Vagina (tissue), 2 donors: ENCODE measurements at regions not wholly inside any gene's neighbourhood (a gene's known extent, or its start where the extent isn't known, plus 50 kb on each side); places are given as distances from the start of the nearest gene placed in this dataset.

ENCODE experiments used
- DNase-seq, 2 donors: peaks; one replicate each; pipeline ENCODE4 v3.0.0-alpha.2; 2017; ENCODE audit errors: extremely low spot score in 2 of 2
- H3K27ac ChIP-seq: fragments of 200-600 bp; sonication (generic); one replicate; pipeline ENCODE4 v1.5.1; 2019
- H3K27me3 ChIP-seq: fragments of 200-600 bp; sonication (generic); one replicate; pipeline ENCODE4 v1.5.1; 2019
- H3K36me3 ChIP-seq, 2 donors: fragments of 200-600 bp; sonication (generic); one replicate each; pipeline ENCODE4 v1.5.1; 2017 to 2019
- H3K4me1 ChIP-seq: fragments of 200-600 bp; sonication (generic); one replicate; pipeline ENCODE4 v1.5.1; 2019
- H3K4me3 ChIP-seq, 2 donors: fragments of 200-600 bp; sonication (generic); 1 replicate in 1 of 2; 2 replicates in 1 of 2; pipeline ENCODE4 v1.5.1; 2016 to 2019
- H3K9me3 ChIP-seq: fragments of 200-600 bp; sonication (generic); one replicate; pipeline ENCODE4 v1.5.1; 2019
- CTCF ChIP-seq, 3 experiments: fragments of 450-650 bp in 2 of 3; fragments of 200-600 bp in 1 of 3; sonication (generic) in 1 of 3; IDR thresholded peaks; one replicate each; pipeline ENCODE4 v1.5.1; 2017 to 2019; ENCODE audit warnings: antibody characterized with exemption in 3 of 3, mild to moderate bottlenecking in 2 of 3, moderate library complexity in 2 of 3
- POLR2A ChIP-seq, 2 donors: fragments of 450-650 bp; IDR thresholded peaks; one replicate each; pipeline ENCODE4 v1.6.1; 2017; ENCODE audit warnings: antibody characterized with exemption in 2 of 2, mild to moderate bottlenecking in 2 of 2, moderate library complexity in 2 of 2
- POLR2AphosphoS5 ChIP-seq, 2 donors: sonication (generic); formaldehyde crosslinking; IDR thresholded peaks; one replicate each; pipeline ENCODE4 v1.9.0; 2017; ENCODE audit warnings: antibody characterized with exemption in 2 of 2, mild to moderate bottlenecking in 2 of 2, low read depth in 1 of 2; ENCODE audit not compliant: insufficient read depth in 1 of 2
- intact Hi-C: fragments of 100-400 bp; cut with DNase I; formaldehyde crosslinking; loops from one replicate; pipeline ENCODE4 v1.15.1; 2023

- intact Hi-C loops = no loop called here
- Histone ChIP-seq H3K27ac (no peak overlapping the region), H3K27me3 (no peaks in the 10 kb centered on the region), H3K9me3 (no peaks in the 10 kb centered on the region), H3K4me1 (no peaks in the 10 kb centered on the region), H3K4me3 (no peak overlapping the region), H3K36me3 (no peaks in the 10 kb centered on the region)
- TF ChIP-seq POLR2AphosphoS5 (IDR thresholded peaks at IDR 0.05; ENCODE audit: insufficient read depth in 1 of 2, low read depth in 1 of 2) (no peak), POLR2A (IDR thresholded peaks at IDR 0.05) (no peak), CTCF (IDR thresholded peaks at IDR 0.05) (no peak)
- DNase-seq = no peak
Observed at GRCh38 chr4:23207059-23207458, 514.3 kb downstream of the GBA3 start.

- TF ChIP-seq CTCF (IDR thresholded peaks at IDR 0.05) (no peak), POLR2A (IDR thresholded peaks at IDR 0.05) (no peak), POLR2AphosphoS5 (IDR thresholded peaks at IDR 0.05; ENCODE audit: insufficient read depth in 1 of 2, low read depth in 1 of 2) (no peak)
- H3K36me3 ChIP-seq = no peaks in the 10 kb centered on the region
- H3K4me1 ChIP-seq = no peaks in the 10 kb centered on the region
- no peaks in the 10 kb centered on the region for H3K27me3 ChIP-seq
- no peak overlapping the region for H3K27ac ChIP-seq
- intact Hi-C loops = no loop called here
- no peaks in the 10 kb centered on the region for H3K9me3 ChIP-seq
- DNase-seq = no peak
- H3K4me3 ChIP-seq = no peak overlapping the region
Observed at GRCh38 chr4:23202712-23203247, 510.0 kb downstream of the GBA3 start.

- DNase-seq = no peak
- no peaks in the 10 kb centered on the region for H3K9me3 ChIP-seq
- H3K4me1 ChIP-seq = no peaks in the 10 kb centered on the region
- no peaks in the 10 kb centered on the region for H3K27me3 ChIP-seq
- H3K27ac ChIP-seq = no peak overlapping the region
- TF ChIP-seq POLR2AphosphoS5 (IDR thresholded peaks at IDR 0.05; ENCODE audit: insufficient read depth in 1 of 2, low read depth in 1 of 2) (no peak), POLR2A (IDR thresholded peaks at IDR 0.05) (no peak), CTCF (IDR thresholded peaks at IDR 0.05) (no peak)
- intact Hi-C loops = no loop called here
- H3K36me3 ChIP-seq = no peaks in the 10 kb centered on the region
- no peak overlapping the region for H3K4me3 ChIP-seq
Observed at GRCh38 chr4:23194751-23195150, 502.0 kb downstream of the GBA3 start.

GRCh38 chr4:23174179-23174578, 481.4 kb downstream of the GBA3 start:
- no peak overlapping the region for H3K27ac ChIP-seq
- intact Hi-C loops = no loop called here
- no peaks in the 10 kb centered on the region for H3K9me3 ChIP-seq
- H3K4me3 ChIP-seq = no peak overlapping the region
- TF ChIP-seq CTCF (IDR thresholded peaks at IDR 0.05) (no peak), POLR2A (IDR thresholded peaks at IDR 0.05) (no peak), POLR2AphosphoS5 (IDR thresholded peaks at IDR 0.05; ENCODE audit: insufficient read depth in 1 of 2, low read depth in 1 of 2) (no peak)
- H3K27me3 ChIP-seq = no peaks in the 10 kb centered on the region
- no peak for DNase-seq
- H3K36me3 ChIP-seq = no peaks in the 10 kb centered on the region
- no peaks in the 10 kb centered on the region for H3K4me1 ChIP-seq

- H3K36me3 ChIP-seq = no peaks in the 10 kb centered on the region
- H3K27ac ChIP-seq = no peak overlapping the region
- H3K4me3 ChIP-seq = no peak overlapping the region
- H3K4me1 ChIP-seq = no peaks in the 10 kb centered on the region
- H3K27me3 ChIP-seq = no peaks in the 10 kb centered on the region
- H3K9me3 ChIP-seq = no peaks in the 10 kb centered on the region
- intact Hi-C loops = no loop called here
- no peak for DNase-seq
- no peak for TF ChIP-seq CTCF (IDR thresholded peaks at IDR 0.05)
- TF ChIP-seq POLR2A (IDR thresholded peaks at IDR 0.05) = no peak
- TF ChIP-seq POLR2AphosphoS5 (IDR thresholded peaks at IDR 0.05; ENCODE audit: insufficient read depth in 1 of 2, low read depth in 1 of 2) = no peak
Observed at GRCh38 chr4:23171976-23172375, 479.2 kb downstream of the GBA3 start.
